NB4 (cell line): ENCODE measurements at regions not wholly inside any gene's neighbourhood (a gene's known extent, or its start where the extent isn't known, plus 50 kb on each side); places are given as distances from the start of the nearest gene placed in this dataset.

Experiments
- CTCF ChIP-seq: IDR thresholded peaks from one replicate; pipeline ENCODE4 v1.5.1; 2012; ENCODE audit warnings: low read depth, low read length
- MYC ChIP-seq: IDR thresholded peaks from 2 replicates; pipeline ENCODE4 v1.6.1; 2011; ENCODE audit warnings: low read depth, low read length
- POLR2A ChIP-seq: IDR thresholded peaks from 2 replicates; pipeline ENCODE4 v1.6.1; 2011; ENCODE audit warnings: mild to moderate bottlenecking; ENCODE audit not compliant: insufficient read length; ENCODE audit errors: extremely low read depth

DNA sequence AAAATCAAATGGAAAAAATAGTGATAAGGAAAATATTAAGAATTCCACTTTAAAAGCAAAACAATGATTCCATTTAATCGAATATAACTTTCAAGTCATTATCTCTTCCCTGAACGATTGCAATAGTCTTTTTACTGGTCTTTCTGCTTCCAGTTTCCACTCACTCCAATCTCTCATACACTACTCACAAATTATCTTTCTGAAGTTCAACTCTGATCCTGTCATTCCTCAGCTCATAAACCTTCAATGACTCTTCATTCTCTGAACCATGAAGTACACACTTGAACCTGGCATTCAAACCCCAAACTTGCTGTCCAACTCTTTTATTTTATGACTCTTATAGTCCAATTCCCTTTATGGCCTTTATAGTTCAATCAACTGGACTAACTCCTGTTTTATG is 304.1 kb upstream of the TCF21 start:
- TF ChIP-seq CTCF = no peak
- TF ChIP-seq POLR2A = no peak
- no peak for TF ChIP-seq MYC
